ENCODE measurements at regions not wholly inside any gene's neighbourhood (a gene's known extent, or its start where the extent isn't known, plus 50 kb on each side); places are given as distances from the start of the nearest gene placed in this dataset.

DNA sequence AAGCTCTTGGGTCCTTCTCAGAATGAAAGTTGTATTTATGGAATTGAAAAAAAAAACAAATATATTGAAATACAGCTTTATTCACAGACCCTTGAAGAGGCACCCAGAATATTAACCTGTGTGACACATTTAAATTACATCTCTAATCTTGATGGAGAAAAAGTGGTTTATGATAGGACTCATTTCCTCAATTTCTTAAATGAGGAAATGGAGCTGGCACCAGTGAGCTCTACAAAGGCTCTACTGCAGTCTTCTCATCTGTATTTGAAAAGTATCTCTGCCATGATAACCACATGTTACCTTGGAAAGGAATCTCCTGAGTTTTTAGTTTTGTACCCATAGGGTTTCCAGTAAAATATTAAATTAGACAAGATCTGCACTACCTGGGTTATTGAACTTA, 186.5 kb downstream of the HIPK3 start:
- H4K5ac ChIP-seq (ENCODE audit: insufficient read length, low read depth, low read length): no peak overlapping the region
- H4K91ac ChIP-seq (ENCODE audit: insufficient read length, low read depth, low read length): no peak overlapping the region
- H2BK15ac ChIP-seq (ENCODE audit: low read depth, low read length): no peak overlapping the region
- H3K23me2 ChIP-seq (ENCODE audit: insufficient read length, low read depth, low read length, poor library complexity, severe bottlenecking): no peaks in the 10 kb centered on the region
- DNase-seq: no peak
- no peak overlapping the region for H3K4me2 ChIP-seq (ENCODE audit: insufficient read depth, insufficient read length, low read length)
- no peak overlapping the region for H2AFZ ChIP-seq (ENCODE audit: low read length)
- H3K4me3 Mint-ChIP-seq: no peak overlapping the region
- H3K36me3 Mint-ChIP-seq (ENCODE audit: insufficient read depth in 1 of 3, low read depth in 3 of 3): no peaks in the 10 kb centered on the region; a peak in 1 of 7 replicates
- no peak overlapping the region for H2BK12ac ChIP-seq (ENCODE audit: insufficient read length, low read depth, low read length)
- H3T11ph ChIP-seq (ENCODE audit: low read length): no peak overlapping the region
- H3K9me3 Mint-ChIP-seq: peaks cover 0 to 4% of the 10 kb centered on the region in 2 experiments; a peak in 3 of 5 replicates
- no peak overlapping the region for H3K27ac Mint-ChIP-seq
- no peaks in the 10 kb centered on the region for H3K27me3 ChIP-seq (ENCODE audit: insufficient read depth, low read length)
- H3K14ac ChIP-seq (ENCODE audit: insufficient read depth, low read length): no peak overlapping the region
- H4K20me1 ChIP-seq (ENCODE audit: control insufficient read depth, insufficient read depth, insufficient read length): no peaks in the 10 kb centered on the region
- H3K4me1 Mint-ChIP-seq: no peaks in the 10 kb centered on the region
- no peak overlapping the region for H3K56ac ChIP-seq (ENCODE audit: insufficient read length, low read depth, low read length)
- no peak overlapping the region for H3K23ac ChIP-seq (ENCODE audit: insufficient read length, low read depth, low read length)
- no peak overlapping the region for H3K18ac ChIP-seq (ENCODE audit: insufficient read length, low read depth, low read length)
- no peak overlapping the region for H3K4ac ChIP-seq (ENCODE audit: low read depth, low read length)
- H3K4me1 ChIP-seq (ENCODE audit: insufficient read depth, low read length): no peaks in the 10 kb centered on the region
- no peak overlapping the region for H2AK5ac ChIP-seq (ENCODE audit: insufficient read length, low read length)
- no peaks in the 10 kb centered on the region for H3K79me1 ChIP-seq (ENCODE audit: insufficient read depth, low read depth, low read length, poor library complexity, severe bottlenecking)
- no peak overlapping the region for H3K9ac ChIP-seq (ENCODE audit: extremely low read depth, insufficient read length, low read length)
- H2BK20ac ChIP-seq (ENCODE audit: low read depth, low read length, poor library complexity, severe bottlenecking): no peak overlapping the region
- no peak overlapping the region for H3K27ac ChIP-seq (ENCODE audit: insufficient read length, low read depth, low read length)
- no peak overlapping the region for H4K8ac ChIP-seq (replicated peaks; ENCODE audit: insufficient read length, low read depth, low read length)
- H3K9me3 ChIP-seq (ENCODE audit: control insufficient read depth, low read depth, low read length): no peaks in the 10 kb centered on the region
- no peak overlapping the region for H2BK120ac ChIP-seq (ENCODE audit: low read depth, low read length, poor library complexity, severe bottlenecking)
- H3K27me3 Mint-ChIP-seq (ENCODE audit: low read depth): 0 out of 2 replicates have a peak, but pooled peaks cover 2% of the 10 kb centered on the region
- H2BK5ac ChIP-seq (ENCODE audit: insufficient read length, low read length): no peak overlapping the region
- TF ChIP-seq, protein P1, sequence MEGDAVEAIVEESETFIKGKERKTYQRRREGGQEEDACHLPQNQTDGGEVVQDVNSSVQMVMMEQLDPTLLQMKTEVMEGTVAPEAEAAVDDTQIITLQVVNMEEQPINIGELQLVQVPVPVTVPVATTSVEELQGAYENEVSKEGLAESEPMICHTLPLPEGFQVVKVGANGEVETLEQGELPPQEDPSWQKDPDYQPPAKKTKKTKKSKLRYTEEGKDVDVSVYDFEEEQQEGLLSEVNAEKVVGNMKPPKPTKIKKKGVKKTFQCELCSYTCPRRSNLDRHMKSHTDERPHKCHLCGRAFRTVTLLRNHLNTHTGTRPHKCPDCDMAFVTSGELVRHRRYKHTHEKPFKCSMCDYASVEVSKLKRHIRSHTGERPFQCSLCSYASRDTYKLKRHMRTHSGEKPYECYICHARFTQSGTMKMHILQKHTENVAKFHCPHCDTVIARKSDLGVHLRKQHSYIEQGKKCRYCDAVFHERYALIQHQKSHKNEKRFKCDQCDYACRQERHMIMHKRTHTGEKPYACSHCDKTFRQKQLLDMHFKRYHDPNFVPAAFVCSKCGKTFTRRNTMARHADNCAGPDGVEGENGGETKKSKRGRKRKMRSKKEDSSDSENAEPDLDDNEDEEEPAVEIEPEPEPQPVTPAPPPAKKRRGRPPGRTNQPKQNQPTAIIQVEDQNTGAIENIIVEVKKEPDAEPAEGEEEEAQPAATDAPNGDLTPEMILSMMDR (conservative IDR thresholded peaks at IDR 0.05): no peak
- H3K79me2 ChIP-seq (ENCODE audit: insufficient read depth, low read length): no peaks in the 10 kb centered on the region
